ENCODE measurements at regions not wholly inside any gene's neighbourhood (a gene's known extent, or its start where the extent isn't known, plus 50 kb on each side); places are given as distances from the start of the nearest gene placed in this dataset.

- no peak for TF ChIP-seq CTCF (IDR thresholded peaks at IDR 0.05)
- TF ChIP-seq POLR2A (IDR thresholded peaks at IDR 0.05), result no peak
These were observed 363.9 kb downstream of the KCNJ3 start for GRCh38 chr2:155062250-155062921.
